CD4-positive, alpha-beta T cell treated with Interleukin-6 for 4 hours (primary cell): ENCODE measurements at regions not wholly inside any gene's neighbourhood (a gene's known extent, or its start where the extent isn't known, plus 50 kb on each side); places are given as distances from the start of the nearest gene placed in this dataset.
A peak's percentile ranks its signal among the peaks of the same experiment; 100 is the strongest.

Experiments
- DNase-seq: peaks from one replicate; pipeline ENCODE4 v3.0.0-alpha.2; 2020; ENCODE audit warnings: mixed read lengths

GRCh38 chr22:23522623-23523251 is 57.4 kb downstream of the IGLL1 start:
- no peak for DNase-seq

- peak; percentile 73 for DNase-seq
Observed at GRCh38 chr22:23521441-23522113, 58.5 kb downstream of the IGLL1 start.

- DNase-seq, result no peak
Observed at GRCh38 chr22:23520863-23521440, 59.1 kb downstream of the IGLL1 start.

DNA sequence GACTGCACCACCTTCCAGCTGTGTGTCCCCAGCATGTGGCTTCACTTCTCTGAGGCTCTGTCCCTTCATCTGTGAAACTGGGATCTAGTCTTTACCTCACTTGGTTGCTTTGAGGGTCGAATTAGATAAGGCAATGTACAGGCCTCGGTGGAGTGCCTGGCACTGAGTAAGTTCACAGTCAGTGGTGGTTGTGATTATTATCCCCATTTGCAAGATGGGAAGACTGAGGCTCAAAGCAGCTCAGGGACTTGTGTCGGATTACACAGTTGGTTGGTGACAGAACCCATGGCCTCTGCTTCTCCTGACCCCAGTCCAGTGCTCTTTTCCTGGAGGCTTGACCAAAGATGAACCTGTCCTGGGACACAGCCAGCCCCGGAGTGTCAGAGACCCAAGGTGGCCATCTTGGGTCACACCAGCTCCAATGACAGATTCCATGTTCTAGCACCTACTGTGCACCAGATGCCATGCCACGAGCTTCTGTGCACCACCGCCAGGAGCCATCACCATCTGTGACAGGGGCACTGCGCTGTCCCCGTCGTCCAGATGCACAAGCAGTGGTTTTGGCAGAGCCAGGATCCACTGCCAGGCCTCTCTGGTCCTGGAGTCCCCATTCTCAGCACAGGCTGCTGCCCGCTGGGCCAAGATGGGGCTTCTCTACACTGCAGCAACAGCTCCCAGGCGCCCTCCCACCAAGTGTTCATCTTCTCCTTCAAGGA is 60.5 kb downstream of the IGLL1 start:
- DNase-seq, result no peak

DNA sequence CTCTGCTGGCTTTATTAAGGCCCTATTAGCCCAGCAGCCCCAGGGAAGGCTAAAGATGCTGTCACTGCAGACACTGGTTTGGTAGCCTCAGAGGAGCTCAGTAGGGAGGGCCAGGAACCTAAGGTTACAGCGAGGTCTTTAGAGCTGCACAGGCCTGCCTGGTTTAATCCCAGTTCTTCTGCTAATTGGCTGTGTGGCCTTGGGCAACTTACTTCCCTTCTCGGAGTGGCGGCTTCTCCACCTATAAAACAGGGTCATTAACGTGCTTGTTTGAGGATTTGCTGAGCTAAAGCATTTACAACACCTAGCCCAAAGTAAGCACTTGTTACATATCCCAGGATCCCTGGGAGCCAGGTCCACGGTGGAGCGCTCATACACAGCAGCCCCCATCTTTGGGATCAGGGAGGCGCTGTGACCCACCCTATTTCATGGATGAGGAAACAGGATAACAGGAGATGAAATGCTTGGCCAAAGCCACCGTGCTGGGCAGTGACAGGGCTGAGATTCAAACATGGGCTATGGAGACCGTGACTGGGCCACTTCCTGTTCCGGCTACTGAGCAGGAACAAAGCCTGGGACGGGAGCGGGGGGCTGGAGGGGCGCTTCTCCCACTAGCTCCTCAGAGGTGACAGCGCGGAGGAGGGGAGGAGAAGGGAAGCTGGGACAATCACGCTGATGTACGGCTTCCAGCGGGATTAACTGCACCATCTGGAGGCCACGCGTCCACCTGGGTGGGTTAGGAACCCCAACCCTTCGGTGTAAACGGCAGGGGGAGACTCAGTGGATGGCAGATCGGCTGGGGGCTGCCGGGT is 61.5 kb downstream of the IGLL1 start:
- no peak for DNase-seq

- DNase-seq, result no peak
Observed at GRCh38 chr22:23517804-23518375, 62.2 kb downstream of the IGLL1 start.

GRCh38 chr22:23516304-23516703 is 63.8 kb downstream of the IGLL1 start:
- no peak for DNase-seq

DNA sequence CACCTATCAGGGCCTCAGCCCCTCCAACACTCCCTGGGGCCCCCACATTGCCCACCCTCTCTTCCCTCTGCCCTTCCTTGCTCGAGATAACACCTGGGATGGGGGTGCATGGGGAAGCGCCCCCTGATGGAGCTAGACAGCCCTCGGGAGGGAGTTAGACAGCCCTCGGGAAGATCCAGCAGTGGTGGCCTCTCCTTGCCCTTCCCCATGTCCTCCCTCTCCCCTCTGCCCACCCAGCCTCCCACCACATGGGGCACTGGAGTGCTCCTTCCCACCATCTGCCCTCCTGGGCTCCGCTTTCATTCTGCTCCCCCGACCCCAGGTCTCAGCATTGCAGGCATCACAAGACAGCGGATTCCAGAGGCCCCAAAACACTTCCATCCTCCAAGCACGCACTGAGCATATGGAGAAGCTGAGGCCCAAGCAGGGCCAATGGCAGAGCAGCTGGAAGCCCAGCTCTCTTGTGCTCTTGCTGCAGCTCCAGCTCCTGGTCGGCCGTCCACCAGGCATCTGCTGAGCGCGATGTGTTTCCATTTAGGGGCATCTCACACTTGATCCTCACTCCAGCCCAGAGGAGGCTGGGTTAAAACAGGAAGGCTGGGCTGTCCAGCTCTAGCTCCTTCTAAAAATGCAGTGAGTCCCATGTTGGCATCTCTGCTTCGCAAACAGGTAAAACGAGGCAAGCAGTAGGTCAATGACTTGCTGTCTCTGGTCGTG is 65.6 kb downstream of the IGLL1 start:
- DNase-seq, result no peak

- DNase-seq, result no peak
Observed at GRCh38 chr22:23513705-23514104, 66.4 kb downstream of the IGLL1 start.

DNA sequence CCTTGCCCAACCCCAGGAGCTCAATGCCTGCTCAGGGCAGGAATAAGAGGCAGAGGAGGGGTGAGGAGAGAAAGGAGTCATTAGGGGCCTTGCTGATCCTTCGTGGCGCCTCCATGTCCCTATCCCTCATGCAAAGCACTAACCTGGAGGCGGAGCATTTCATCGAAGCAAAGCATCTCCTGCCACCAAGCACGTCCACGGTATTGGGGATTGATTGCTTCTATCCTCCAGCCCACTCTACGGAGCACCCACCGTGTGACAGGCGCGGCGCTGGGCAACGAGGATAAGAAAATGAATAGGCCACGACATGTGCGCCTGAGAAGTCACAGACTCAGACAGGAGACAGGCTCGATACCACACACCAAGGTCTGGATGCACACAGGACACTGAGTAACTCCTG is 67.0 kb downstream of the IGLL1 start:
- DNase-seq, result no peak

GRCh38 chr22:23512721-23513120 is 67.4 kb downstream of the IGLL1 start:
- DNase-seq, result no peak

- no peak for DNase-seq
Observed at GRCh38 chr22:23512348-23512705, 67.8 kb downstream of the IGLL1 start.

DNA sequence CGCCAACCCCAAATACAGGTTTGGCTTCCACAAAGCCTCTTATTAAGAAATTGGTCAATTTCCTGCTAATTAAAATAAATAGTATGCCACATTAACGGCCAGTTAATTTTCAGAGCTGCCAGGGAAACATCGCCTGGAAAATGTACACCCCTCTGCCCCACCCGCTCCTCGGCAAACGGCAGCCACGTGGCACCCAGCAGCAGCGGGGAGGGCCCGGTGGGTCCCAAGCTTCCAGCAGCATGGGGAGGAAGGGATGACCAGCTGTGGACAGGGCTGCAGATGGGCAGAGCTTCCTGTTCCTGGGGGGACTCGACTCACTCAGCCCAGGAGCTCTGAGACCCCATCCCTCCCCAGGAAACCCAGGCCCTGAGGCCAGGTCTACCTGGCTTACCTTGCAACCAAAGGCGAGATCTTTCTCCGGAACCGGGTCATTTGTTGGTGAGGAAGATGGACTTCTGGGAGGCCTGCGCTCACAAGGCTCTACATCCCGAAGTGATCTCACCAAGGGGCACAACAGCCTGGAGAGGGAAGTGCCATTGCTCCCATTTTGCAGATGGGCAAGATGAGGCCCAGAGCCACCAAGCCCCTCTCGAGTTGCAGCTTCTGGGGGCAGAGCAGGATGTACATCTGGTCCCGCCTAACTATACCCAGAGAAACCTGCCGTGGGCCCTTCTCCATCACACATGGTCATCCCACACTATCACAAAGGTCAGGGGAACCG is 68.3 kb downstream of the IGLL1 start:
- no peak for DNase-seq

DNA sequence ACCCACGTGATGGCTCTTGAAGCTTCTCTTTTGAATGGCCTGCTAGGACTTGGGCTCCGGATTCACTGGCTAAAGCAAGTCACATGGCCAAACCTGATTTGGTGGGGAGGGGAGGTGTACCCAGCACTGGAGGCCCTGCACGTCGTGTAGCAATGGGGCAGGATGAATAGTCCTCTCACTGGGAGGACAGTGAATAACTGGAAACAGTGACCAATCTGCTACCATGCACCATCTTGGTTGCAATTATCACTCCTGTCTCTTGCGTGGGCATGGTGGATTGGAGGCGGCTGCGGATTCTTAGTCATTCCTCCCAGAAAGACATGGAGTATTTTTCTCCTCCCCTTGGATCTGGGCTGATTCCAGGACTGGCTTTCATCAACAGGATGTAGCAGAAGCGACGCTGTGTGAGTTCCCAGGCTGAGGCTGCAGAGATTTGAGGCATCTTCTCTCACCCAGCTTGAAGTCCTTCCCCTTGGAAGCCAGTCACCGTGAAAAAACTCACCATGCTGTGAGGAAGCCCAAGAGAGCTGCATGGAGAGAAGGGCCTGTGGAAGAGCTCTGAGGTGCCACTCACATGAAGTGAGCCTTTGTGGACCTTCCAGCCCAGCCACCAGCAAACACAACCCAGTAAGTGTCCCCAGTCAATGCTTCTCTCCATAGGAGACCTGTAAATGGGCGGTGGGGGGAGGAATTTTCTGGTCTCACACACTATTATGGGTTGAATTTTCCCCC is 70.4 kb downstream of the IGLL1 start:
- no peak for DNase-seq

DNA sequence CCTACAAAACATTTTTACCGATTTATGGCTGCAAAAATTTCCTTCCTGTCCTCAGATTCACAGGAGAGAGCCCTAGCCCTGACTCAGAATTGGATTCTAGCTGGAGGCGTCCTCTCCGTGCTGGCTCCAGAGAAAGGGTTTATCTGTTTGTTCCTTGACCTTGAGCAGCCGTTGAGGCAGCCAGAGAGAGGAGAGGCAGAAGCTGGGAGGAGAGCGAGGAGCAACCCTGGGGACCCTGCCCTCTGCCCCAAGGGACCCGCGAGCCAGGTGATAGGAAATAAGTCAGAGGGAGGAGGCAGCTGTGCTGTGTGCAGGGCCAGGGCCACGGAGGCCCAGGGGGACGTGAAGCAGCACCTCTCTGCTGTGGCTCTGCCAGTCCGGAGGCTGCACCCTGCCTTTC is 75.6 kb downstream of the IGLL1 start:
- DNase-seq, result no peak

GRCh38 chr22:23503736-23504440 is 76.2 kb downstream of the IGLL1 start:
- DNase-seq, result no peak

GRCh38 chr22:23503142-23503541 is 76.9 kb downstream of the IGLL1 start:
- no peak for DNase-seq

DNA sequence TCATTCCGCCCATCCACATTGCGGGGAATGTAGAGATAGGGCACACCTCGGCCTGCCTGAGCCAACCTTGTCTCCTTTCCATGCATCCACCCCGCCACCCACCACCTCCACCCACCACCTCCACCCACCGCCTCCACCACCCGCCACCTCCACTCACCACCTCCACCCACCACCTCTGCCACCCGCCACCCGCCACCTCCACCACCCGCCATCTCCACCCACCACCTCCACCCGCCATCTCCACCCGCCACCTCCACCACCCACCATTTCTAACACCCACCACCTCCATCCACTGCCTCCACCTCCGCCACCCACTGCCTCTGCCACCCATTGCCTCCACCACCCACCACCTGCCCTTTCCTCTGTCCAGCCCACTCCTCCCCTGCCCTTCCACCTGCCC is 78.4 kb downstream of the IGLL1 start:
- DNase-seq, result no peak

GRCh38 chr22:23501261-23501619 is 78.8 kb downstream of the IGLL1 start:
- DNase-seq, result no peak
